Ishikawa (cell line): ENCODE measurements at regions not wholly inside any gene's neighbourhood (a gene's known extent, or its start where the extent isn't known, plus 50 kb on each side); places are given as distances from the start of the nearest gene placed in this dataset.

ENCODE experiments used
- CEBPB ChIP-seq: IDR thresholded peaks from 2 replicates; pipeline ENCODE4 v1.6.1; 2012
- CREB1 ChIP-seq: IDR thresholded peaks from 2 replicates; pipeline ENCODE4 v1.6.1; 2012; ENCODE audit warnings: low read depth
- EGR1 ChIP-seq: IDR thresholded peaks from 2 replicates; pipeline ENCODE4 v1.6.1; 2012
- EP300 ChIP-seq: IDR thresholded peaks from 2 replicates; pipeline ENCODE4 v1.6.1; 2012; ENCODE audit warnings: borderline replicate concordance
- FOXM1 ChIP-seq: IDR thresholded peaks from 2 replicates; pipeline ENCODE4 v1.6.1; 2012; ENCODE audit warnings: low read depth, borderline replicate concordance
- RAD21 ChIP-seq: IDR thresholded peaks from 2 replicates; pipeline ENCODE4 v1.6.1; 2012; ENCODE audit warnings: low read depth
- TAF1 ChIP-seq: IDR thresholded peaks from 2 replicates; pipeline ENCODE4 v1.6.1; 2012; ENCODE audit warnings: low read depth, mild to moderate bottlenecking
- TCF12 ChIP-seq: IDR thresholded peaks from 2 replicates; pipeline ENCODE4 v1.6.1; 2012; ENCODE audit warnings: low read depth
- YY1 ChIP-seq: IDR thresholded peaks from 2 replicates; pipeline ENCODE4 v1.6.1; 2012; ENCODE audit warnings: low read depth
- TF ChIP-seq, protein P1 (sequence below): IDR thresholded peaks from 2 replicates; pipeline ENCODE4 v1.6.1; 2012
- TF ChIP-seq, protein P2 (sequence below): IDR thresholded peaks from 2 replicates; pipeline ENCODE4 v1.6.1; 2012; ENCODE audit warnings: low read depth, mild to moderate bottlenecking

DNA sequence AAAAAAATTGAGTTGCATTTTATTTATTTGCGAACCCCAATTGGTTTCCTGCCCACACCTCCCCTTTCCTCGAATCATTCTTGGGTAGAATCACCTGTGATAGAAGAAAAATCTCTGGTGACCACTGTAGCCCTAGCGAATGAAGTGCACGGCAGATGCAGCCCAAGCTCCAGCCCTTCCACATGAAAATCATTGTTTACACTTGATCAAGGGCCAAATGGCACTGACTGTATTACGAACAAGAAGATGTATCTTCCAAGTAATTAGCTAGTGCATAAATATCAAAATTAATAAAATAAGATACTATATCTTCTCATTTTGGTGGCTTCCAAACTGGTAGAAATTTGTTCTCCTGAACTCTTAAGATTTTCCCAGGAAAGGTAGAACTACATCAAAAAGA, 93.4 kb upstream of the ARID1B start:
- TF ChIP-seq YY1 (no peak), CEBPB (no peak), TAF1 (no peak), EGR1 (no peak), CREB1 (no peak), EP300 (no peak), RAD21 (no peak), TCF12 (no peak), FOXM1 (no peak)
- TF ChIP-seq, protein P1, sequence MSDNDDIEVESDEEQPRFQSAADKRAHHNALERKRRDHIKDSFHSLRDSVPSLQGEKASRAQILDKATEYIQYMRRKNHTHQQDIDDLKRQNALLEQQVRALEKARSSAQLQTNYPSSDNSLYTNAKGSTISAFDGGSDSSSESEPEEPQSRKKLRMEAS: no peak
- TF ChIP-seq, protein P2, sequence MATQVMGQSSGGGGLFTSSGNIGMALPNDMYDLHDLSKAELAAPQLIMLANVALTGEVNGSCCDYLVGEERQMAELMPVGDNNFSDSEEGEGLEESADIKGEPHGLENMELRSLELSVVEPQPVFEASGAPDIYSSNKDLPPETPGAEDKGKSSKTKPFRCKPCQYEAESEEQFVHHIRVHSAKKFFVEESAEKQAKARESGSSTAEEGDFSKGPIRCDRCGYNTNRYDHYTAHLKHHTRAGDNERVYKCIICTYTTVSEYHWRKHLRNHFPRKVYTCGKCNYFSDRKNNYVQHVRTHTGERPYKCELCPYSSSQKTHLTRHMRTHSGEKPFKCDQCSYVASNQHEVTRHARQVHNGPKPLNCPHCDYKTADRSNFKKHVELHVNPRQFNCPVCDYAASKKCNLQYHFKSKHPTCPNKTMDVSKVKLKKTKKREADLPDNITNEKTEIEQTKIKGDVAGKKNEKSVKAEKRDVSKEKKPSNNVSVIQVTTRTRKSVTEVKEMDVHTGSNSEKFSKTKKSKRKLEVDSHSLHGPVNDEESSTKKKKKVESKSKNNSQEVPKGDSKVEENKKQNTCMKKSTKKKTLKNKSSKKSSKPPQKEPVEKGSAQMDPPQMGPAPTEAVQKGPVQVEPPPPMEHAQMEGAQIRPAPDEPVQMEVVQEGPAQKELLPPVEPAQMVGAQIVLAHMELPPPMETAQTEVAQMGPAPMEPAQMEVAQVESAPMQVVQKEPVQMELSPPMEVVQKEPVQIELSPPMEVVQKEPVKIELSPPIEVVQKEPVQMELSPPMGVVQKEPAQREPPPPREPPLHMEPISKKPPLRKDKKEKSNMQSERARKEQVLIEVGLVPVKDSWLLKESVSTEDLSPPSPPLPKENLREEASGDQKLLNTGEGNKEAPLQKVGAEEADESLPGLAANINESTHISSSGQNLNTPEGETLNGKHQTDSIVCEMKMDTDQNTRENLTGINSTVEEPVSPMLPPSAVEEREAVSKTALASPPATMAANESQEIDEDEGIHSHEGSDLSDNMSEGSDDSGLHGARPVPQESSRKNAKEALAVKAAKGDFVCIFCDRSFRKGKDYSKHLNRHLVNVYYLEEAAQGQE: no peak
